GM18867 (cell line): ENCODE measurements at regions not wholly inside any gene's neighbourhood (a gene's known extent, or its start where the extent isn't known, plus 50 kb on each side); places are given as distances from the start of the nearest gene placed in this dataset.

Experiments used
- ATAC-seq: cut with Tn5 transposase; IDR thresholded peaks from one replicate; pipeline ENCODE4 v1.9.1; 2021; ENCODE audit warnings: mild to moderate bottlenecking, moderate library complexity; ENCODE audit not compliant: unreplicated experiment

DNA sequence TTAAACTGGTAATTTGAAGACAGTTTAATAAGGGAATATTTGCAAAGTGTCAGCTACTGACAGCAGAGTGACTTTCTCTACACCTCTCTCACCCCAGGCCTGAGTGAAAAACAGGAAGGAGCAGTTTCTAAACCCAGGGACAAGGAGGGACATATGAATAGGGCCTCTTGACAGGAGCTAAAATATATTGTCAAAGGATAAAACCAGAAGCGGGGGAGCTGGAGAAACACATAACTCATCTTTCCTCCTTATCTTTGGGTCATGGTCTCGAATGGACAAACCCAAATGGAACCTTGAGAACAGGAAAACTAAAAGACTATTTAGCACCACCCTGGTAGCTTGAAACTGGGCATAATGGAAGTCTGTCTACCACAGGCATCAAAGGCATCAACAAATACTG, 197.5 kb upstream of the FOXA2 start:
- no peak for ATAC-seq

GRCh38 chr20:22789676-22790075, 205.3 kb upstream of the FOXA2 start:
- no peak for ATAC-seq

GRCh38 chr20:22791396-22791795, 207.0 kb upstream of the FOXA2 start:
- ATAC-seq = no peak

DNA sequence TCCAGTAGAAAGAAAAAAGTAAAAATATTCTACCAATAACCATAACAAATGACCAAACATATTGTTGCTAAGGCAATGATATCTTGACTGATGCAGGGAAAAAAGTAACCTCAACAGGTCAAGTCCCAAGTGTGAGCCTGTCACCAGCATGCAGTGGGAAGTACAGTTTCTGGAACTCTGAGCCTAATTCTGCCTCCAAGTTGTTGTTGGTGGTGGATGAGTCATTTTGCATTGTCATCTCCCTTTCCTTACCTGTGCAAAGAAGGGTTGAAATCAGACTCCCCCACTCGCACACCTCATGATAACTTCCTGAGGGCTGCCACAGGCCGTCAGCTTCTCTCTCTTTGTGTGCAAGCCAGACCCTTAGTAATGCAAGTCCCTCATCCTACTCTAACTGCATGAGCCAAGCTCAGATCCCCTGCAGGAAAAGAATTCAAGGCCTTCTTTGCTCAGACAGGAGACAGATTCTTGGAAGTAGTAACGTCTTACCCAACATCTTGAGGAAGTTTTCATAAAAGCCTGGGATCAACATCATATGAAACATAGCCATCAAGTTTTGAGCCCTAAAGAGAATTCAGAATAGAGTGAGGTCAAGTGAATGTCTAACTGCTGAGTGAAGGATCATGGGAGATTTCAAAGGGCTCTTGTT, 207.6 kb upstream of the FOXA2 start:
- ATAC-seq = no peak

DNA sequence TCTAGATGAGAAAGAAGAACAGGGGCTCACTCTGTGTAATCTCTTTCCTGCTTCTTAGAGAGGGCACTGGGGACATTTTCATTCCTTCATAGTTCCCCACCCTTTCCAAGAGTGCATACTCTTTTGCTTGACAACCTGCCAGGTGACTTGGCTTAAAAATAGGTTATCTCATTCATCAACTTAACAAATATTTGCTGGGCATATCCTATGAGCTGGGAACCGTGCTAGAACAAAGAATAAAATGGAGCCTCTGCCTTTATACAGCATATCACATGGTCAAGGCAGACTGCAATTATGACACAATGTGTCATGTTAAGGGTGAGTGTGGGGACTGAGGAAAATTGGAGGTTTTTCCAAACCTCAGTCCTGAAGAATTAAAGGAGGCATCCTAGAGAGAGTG, 209.8 kb upstream of the FOXA2 start:
- no peak for ATAC-seq

- no peak for ATAC-seq
Observed at GRCh38 chr20:22795433-22795832, 211.1 kb upstream of the FOXA2 start.

DNA sequence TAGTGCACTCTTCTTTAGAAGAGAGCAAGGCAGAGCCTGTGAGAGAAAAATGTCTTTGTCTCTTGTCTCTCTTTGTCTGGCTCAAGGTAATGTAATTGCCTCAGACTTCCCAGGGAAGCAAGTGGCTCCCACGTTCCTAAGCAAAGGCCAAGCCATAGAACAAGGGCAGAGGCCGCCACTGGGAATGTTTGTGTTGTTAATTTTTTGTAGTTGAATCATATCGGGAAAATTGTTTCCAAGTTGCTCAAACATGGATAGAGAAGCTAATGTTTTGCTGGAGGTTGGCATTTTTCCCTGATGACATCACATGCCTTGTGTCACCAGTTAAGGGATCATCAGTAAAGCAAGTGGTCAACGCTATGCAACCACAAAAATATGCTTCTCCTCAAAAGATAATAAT, 211.5 kb upstream of the FOXA2 start:
- no peak for ATAC-seq

GRCh38 chr20:22796469-22797077, 212.2 kb upstream of the FOXA2 start:
- no peak for ATAC-seq

- no peak for ATAC-seq
Observed at GRCh38 chr20:22797103-22797502, 212.7 kb upstream of the FOXA2 start.

- no peak for ATAC-seq
Observed at GRCh38 chr20:22799687-22800086, 215.3 kb upstream of the FOXA2 start.

- no peak for ATAC-seq
Observed at GRCh38 chr20:22800129-22800528, 215.8 kb upstream of the FOXA2 start.

GRCh38 chr20:22801528-22801927, 217.2 kb upstream of the FOXA2 start:
- ATAC-seq = no peak

DNA sequence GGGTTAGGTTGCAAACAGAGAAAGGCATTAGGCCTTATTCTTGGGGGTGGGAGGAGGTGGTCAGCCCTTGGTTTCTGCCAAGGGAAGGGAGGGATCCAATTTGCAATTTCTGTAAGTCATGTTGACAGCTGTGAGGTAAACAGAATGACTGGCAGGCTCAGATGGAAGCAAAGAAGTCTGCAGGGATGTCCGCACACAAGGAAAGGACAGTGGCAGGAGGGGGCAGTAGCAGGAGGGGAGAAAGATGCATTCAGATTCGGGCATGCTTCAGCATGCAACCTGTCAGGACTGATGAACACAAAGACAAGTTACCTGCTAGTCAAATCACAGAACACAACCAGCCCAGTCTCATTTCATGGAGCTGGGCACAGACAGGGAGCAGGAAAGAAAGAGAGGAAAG, 217.9 kb upstream of the FOXA2 start:
- ATAC-seq = no peak

DNA sequence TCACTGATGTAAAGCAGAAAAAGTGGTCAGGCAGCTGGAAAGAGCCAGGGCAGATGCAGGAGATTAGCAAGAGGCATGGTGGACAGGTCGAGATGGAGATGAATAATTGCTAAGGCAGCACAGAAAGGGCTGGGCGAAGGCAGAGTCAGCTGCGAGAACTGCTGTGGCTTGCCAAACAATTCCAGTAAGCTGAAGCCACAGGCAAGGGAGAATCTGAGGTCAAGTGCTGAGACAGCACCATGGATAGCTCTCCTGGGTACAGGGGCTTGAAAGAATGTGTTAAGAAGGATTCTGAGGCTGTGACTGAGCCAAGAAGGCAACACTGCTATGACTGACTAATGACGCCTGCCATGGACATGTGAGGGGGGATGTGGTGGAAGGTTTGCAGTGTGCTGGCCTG, 220.8 kb upstream of the FOXA2 start:
- no peak for ATAC-seq

- ATAC-seq = no peak
Observed at GRCh38 chr20:22805996-22806395, 221.6 kb upstream of the FOXA2 start.

DNA sequence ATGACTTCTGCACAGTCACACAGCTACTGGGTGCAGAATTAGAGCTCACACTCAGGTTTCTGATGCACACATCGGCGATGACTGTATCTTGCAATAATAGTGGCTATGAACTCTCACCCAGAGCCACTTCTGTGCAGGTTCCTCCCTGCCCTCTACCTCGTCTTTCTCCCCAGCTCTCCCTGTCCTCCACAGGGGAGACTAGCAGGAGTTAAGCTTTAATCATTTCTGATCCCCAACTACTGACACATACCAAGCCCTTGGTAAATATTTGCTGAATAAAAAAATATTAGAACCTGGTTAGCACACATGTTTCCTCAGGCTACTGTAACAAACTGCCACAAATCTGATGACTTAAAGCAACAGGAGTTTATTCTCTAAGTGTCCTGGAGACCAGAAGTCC, 222.7 kb upstream of the FOXA2 start:
- ATAC-seq = no peak

DNA sequence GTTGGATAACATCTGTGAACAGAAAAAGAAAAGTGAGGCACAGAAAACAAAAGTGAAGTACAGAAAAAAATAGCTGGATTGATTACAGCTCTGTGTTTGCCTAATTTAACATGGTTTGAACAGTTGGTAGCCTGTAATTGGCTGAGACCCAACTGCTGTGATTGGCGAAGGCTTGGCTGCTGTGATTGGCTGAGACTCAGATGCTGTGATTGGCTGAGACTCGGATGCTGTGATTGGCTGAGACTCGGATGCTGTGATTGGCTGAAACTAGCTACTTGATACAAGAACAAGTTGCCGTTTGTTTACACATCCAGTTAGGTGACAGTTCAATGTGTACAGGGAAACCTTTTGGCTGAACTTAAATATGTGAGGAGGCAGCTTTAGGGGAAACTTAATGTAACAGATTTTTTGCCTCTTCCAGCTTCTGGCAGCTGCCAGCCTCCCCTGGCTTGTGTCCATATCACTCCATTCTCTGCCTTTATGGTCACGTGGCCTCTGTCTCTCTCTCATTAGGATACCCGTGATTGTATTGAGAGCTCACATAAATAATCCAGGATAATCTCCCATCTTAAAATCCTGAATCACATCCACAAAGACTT, 223.4 kb upstream of the FOXA2 start:
- ATAC-seq = no peak

DNA sequence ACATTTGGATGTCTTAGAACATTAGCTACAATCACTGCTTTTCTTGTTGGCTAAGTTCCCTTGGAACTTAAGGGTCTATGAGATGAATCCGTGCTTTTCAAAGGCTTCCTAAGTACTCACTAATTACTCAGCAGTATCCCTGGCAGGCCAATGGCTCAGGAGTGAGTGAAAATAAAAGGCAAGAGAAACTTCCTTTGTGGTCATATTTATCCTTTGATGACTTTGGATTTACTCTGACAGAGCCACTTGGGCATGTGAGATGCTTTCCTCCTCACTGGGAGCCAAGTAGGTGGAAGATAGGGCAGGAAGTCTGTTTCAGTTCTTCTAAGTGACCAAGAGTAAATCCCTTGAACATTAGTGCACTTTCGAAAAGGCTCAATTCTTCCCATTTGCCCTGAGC, 224.3 kb upstream of the FOXA2 start:
- ATAC-seq = no peak

- no peak for ATAC-seq
Observed at GRCh38 chr20:22810030-22810429, 225.1 kb upstream of the SSTR4 start.

DNA sequence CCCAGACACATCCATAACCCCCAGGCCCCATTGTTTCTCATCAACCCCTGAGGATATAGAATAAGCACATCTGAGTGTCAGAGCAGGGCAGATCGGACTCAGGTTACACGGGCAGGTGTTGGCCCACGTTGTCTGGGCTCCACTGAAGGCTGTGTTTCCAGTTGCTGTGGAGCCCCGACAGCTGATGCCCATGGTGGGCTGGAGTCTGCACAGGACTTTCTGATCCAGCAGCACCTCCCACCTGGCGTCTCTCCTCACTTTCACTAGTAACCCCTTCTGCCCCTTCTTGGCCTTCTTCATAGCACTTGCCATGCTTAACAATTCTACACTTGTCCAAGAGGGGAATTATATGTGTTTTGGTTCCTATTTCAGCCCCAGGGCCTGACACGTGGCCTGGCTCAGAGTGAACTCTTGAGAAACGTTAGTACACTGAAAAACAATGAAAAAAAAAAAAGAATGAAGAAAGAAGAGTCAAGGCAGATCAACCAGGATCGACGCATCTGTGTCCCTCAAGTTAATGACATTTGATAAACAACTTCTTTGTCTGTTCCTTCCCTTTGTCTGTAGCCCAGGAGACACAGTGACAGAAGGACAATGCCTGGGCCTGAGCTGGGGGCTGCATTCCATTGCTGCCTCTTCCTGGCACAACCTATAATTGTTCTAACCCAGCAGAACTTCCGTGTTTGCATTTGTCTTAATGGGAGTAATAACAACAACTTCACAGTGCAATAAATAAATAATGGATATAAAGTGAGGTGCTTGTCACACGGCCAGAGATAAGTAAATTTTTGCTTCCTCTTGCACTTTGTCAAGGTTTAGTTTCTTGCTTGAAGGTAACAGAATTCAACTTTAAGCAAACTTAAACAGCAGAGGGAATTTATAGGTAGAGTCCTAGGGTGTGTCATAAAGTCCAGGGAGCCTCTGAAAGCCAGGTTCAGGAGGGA, 224.2 kb upstream of the SSTR4 start:
- ATAC-seq = no peak

GRCh38 chr20:22814471-22815205, 220.5 kb upstream of the SSTR4 start:
- no peak for ATAC-seq
